ENCODE measurements at regions not wholly inside any gene's neighbourhood (a gene's known extent, or its start where the extent isn't known, plus 50 kb on each side); places are given as distances from the start of the nearest gene placed in this dataset.
"Not testable (repeated sequence)": the region's sequence is repeated elsewhere in the genome, so short reads cannot be mapped to it uniquely, and the experiment has no call there.

DNA sequence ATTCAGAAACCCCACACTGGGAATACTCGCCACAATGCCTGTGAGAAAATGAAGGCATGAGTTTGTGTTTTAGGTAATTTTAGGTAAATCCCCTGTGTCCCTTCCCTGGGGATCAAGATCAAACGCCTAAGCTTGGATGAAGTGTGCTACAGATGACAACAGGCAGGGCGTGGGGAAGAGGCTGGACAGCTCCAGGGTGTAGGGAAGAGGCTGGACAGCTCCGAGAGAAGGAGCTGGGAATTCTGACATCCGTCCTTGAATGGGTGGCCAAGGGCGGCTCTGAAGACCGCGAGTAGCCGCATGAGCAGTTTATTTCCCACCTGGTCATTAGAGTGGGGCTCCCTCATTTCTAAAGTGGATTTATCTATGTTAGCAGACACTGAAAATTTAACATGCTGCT is 109.7 kb downstream of the RAMP3 start:
- DNase-seq (ENCODE audit: low read depth in 2 of 2), result no peak

DNA sequence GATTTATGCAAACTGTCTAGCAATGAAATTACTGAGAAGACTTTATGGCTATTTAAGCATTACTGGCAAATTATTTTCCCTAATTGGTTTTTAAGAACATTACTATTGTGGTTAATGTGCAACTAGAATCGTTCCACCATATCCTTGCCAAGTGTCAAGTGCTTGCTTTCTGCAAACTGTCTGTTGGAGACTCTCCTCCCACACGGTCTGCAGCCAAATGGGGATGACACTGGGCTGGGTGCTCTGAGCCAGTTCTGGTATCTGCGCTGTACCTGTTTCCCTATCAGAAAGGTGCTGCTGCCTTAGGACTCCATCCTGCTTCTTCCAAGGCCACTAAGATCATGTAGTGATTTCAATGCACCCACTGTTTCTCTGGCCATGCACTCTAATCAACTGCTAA is 110.4 kb downstream of the RAMP3 start:
- no peak for DNase-seq (ENCODE audit: low read depth in 2 of 2)

DNA sequence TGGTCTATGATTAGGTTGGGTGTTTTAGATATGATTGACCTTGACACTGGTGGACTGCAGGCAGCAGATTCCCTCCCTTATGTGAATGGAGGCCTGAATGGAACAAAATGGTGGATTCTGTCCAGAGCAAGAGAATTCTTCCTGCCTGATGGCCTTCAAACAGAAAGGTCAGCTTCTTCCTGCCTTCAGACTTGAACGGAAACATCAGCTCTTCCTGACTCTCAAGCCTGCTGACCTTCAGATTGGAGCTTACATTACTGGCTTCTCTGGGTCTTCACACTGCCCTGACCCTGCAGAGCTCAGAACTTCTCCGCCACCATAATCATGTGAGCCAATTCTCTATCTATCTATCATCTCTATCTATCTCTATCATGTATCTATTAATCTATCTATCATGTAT is 111.6 kb downstream of the RAMP3 start:
- no peak for DNase-seq (ENCODE audit: low read depth in 2 of 2)

DNA sequence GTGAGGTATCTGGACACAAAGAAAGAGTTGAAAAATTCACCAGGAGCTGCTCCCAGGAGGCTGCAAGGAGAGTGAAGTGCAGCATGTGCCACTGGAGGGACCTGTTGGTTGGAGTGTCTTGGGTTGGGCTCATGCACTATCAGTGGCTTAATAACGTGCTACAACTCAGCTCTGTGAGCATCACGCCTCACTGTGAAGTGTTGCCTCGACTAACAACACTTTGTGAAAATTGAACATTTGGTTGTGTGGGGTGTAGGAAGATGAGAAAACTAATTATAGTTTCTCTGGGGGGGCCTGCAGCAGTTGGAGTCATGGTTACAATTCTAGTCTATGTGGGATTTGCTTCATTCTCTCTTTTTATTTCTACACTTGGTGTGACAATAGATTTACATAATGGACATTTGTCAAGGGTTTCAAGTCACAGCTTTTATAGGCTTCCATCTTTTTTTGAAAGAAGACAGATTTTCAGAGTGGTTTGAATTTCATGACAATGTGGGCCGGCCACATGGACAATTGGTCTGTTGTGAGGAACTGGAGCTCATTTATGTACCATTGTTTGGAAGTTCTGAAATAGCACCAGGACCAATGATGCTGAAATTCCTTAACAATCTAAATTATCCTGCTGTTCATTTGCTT is 121.3 kb downstream of the RAMP3 start:
- DNase-seq (ENCODE audit: low read depth in 2 of 2), result no peak

DNA sequence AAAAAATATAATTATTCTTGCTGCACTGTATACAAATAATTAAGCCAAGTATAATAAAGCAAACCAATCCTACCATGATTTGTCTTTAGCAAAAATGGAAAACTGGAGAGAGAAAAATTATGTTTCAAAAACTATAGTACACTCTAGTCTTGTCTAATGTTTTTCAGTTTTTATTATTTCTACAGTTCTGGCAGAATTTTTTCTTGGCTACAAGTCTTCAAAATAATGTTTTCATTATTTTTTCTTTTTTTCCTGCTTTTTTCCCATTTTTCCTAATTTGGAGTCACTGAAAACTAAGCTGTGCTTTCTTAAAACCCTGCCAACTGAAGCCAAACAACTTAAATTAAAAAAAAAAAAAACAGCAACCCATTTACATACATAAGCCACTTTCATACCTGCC is 132.0 kb downstream of the RAMP3 start:
- DNase-seq (ENCODE audit: low read depth in 2 of 2), result not testable (repeated sequence)

DNA sequence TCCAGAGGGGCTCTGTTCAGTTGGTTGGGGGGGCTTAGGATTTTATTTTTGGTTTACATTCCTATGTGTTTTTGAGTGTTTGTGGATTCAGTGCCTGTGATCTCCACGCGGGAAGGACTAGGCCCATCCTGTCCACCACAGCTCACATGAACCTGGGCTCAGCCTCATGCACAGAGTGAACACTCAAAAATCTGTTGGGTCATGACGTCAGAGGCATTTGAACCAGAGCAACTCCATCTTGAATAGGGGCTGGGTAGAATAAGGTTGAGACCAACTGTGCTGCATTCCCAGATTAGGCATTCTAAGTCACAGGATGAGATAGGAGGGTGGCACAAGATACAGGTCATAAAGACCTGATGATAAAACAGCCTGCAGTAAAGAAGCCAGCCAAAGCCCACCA is 133.3 kb downstream of the RAMP3 start:
- no peak for DNase-seq (ENCODE audit: low read depth in 2 of 2)

DNA sequence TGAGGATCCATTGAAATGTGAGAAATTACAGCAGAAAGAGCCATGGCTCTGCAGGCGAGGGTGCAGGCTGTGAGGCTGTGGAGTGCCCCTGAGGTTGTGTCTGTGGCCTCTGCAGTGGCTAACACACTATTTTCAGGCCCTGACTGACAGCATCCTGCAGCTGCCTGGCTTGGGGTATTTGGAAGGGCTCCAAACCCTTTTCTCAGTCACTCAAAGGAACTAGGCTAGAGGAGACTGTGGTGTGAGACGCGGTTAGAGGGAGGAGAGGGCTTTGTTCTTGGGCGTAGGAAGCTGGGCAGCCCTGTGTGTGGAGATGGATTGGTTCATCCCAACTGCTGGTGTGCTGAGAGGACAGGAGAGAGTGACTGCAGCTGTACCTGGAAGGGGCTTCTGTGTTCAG is 134.9 kb downstream of the RAMP3 start:
- no peak for DNase-seq (ENCODE audit: low read depth in 2 of 2)

DNA sequence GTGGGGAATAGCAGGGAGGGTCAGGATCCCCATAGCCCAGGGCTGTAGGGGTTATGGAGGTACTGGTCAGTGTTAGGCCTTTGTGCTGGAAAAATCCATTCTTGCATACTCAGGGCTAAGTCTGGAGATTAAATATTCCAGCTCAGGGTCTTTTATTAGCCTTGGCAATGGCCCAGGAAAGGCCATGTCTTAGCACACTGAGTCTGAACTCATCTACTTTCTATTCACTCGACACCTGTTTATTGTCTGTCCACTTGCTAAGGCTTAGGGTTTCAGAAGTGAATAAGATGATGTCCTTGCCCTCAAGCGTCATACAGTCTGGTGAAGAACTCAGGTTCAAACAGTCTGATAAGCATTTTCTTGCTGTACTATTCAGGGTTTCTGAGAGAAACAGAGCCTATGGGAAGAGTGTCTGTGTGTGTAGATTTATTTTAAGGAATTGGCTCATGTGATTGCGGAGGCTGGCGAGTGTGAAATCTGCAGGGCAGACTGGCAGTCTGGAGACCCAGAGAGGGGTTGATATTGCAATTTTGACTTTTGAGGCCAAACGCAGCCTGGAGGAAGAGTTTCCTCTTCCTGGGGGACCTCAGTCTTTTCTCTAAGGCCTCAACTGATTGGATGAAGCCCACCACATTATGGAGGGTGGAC is 135.8 kb downstream of the RAMP3 start:
- no peak for DNase-seq (ENCODE audit: low read depth in 2 of 2)

DNA sequence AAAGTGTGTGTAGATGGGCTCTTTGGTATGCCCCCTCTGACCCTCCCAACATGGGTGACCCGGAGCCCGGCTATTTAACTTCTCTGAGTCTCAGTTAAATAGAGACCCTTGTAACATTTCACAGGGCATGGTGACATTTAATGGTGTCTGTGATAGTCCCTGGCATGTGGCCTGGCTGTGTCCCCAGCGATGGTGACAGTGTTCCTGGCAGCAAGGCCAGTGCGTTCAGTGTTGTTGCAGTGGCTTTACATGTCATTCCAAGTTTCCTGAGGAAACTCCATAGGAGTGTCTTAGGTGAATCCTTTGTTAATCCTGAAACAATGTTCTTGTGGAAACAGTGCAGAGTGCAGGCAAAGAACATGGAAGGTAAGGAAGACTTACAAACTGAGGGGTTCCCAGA is 137.0 kb downstream of the RAMP3 start:
- DNase-seq (ENCODE audit: low read depth in 2 of 2), result no peak

DNA sequence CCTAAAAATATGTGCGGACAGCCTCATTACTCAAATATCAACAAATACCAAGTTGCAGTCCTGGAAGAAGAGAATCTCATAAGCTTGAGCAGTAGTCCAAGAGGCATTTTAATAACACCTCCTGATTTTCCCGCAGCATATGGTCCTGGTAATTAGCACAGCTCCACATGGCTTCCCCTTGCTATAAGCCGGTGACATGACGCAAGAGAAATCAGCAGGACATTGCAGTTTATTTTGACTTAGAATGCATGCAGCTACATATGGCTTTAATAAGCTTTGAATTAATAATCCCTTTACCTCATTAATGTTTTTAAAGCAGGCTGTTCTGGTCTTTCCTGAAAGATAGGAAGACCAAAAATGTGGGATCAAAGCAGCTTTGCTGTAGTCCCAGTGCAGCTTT is 137.6 kb downstream of the RAMP3 start:
- DNase-seq (ENCODE audit: low read depth in 2 of 2), result peak; percentile 0 to 1

DNA sequence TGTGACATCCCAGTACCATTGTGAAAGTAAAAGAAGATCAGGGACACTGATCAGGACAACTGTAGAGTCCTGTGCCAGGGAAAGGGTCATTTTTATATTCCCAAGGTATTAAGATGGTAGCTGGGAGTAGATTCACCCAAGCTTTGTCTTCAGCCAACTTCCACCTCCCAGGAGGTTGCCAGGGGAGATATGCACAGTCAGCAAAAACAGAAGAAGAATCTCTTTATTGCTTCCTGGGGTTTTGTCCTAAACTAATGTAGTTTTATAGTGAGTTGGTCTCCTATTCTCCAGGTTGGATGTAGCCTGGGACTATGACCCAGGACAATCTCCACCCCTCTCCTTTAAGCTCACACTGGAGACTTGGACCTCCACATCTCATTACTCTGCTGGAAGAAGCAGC is 139.2 kb downstream of the RAMP3 start:
- no peak for DNase-seq (ENCODE audit: low read depth in 2 of 2)

DNA sequence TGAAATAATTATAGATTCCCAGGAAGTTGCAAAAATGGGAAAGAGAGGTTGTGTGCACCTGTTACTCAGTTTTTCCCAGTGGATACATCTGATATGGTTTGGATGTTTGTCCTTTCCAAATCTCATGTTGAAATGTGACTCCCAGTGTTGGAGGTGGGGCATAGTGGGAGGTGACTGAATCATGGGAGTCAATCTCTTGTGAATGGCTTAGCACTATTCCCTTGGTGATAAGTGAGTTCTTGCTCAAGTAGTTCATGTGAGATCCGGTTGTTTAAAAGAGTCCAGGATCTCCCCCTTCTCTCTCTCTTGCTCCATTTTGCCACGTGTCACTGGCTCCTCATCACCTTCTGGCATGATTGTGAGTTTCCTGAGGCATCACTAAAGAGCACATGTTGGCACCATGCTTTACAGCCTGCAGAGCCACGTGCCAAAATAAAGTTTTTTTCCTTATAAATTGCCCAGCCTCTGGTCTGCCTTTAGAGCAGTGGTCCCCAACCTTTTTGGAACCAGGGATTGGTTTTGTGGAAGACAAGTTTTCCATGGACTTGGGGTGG is 149.2 kb downstream of the RAMP3 start:
- DNase-seq (ENCODE audit: low read depth in 2 of 2), result no peak

DNA sequence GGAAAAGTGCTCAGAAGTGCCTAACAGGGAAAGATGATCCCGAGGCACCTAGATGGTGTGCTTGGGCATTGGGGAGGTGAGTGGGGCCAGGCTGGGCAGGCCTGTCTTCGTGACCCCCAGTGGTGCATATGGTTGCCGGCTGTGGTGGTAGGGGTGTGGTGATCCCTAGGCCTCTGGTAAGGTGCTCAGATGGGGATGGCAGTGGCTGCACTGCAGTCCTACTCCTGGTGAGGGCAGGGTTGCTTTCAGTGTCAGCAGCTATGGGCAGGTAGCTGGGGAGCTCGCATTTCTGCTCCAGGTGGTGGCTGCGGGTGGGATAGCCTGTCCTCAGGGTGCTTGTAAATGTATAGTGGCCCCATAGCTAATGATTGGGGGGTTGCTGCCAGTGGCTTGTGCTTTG is 154.0 kb downstream of the RAMP3 start:
- DNase-seq (ENCODE audit: low read depth in 2 of 2), result no peak

DNA sequence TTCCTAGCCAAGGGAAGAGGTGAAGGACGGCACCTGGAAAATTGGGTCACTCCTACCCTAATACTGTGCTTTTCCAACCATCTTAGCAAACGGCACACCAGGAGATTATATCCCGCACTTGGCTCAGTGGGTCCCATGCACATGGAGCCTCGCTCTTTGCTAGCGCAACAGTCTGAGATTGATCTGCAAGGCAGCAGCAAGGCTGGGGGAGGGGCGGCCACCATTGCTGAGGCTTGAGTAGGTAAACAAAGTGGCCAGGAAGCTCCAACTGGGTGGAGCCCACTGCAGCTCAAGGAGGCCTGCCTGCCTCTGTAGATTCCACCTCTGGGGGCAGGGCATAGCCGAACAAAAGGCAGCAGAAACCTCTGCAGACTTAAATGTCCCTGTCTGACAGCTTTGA is 157.9 kb downstream of the RAMP3 start:
- DNase-seq (ENCODE audit: low read depth in 2 of 2), result not testable (repeated sequence)

DNA sequence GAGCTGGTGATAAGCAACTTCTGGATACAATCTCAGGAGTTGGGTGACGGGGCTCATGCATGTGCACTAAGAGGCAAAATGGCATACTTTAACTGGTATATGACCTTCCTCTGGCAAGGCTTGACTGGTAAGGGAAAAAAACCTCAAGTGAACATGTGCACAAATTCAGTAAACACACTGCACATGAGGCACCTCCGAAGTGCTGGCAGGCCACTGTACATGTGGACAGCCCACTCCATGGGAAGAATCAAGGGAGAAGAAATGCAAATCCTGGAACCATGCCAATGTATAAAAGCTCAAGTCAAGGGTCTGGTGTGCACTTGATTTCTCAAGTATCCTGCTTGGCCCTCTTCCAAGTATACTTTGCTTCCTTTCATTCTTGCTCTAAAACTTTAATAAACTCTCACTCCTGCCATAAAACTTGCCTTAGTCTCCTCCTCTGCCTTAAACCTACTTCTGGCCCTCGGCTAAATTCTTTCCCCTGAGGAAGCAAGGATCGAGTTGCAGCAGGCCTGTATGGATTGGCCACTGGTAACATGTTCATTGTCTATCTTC is 167.2 kb downstream of the RAMP3 start:
- DNase-seq (ENCODE audit: low read depth in 2 of 2), result no peak

DNA sequence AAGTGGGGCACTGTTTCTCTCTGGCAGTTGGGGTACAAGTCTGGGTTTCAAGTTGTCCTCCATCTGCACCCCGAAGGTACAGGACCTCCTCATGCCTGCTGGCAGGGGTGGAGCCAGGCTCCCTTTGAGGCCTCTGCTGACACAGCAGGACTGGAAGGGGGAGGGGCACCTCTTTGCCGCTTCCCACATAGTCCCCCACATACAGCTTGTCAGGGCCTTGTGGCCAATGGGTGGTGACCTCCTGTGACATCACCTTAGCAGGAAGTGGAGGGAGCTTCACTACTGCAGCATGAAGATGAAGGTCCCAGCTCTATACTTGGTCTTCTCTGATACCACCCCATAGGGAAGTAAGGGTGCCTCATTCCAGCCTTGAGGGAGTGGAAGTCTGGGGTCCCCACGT is 167.8 kb downstream of the RAMP3 start:
- DNase-seq (ENCODE audit: low read depth in 2 of 2), result no peak

DNA sequence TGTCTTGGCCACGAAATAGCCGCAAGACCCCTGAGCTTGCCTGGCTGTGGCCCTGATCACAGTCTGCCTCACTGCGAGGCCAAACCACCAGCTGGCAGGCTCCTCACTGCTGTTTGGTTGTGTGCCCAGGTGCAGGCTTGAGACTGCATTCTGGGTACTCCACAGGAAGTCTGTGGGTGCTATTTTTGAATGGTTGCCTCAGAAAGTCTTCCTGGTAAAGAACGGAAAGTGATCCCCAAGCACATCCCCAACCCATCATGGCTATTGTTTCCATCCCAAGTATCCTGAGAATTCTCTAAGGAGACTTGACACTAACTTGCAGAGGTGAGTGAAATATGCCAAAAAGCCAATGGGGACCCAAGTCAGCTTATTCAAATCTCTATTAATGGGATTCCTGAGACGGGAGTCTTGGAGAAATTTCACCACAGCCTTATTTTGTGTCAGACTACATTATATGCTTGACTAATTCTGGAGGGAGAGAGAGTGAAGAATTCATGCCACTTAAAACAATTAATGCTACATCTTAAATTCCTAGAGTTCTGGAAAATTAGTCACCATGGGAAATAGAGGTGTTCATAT is 170.9 kb downstream of the RAMP3 start:
- no peak for DNase-seq (ENCODE audit: low read depth in 2 of 2)

DNA sequence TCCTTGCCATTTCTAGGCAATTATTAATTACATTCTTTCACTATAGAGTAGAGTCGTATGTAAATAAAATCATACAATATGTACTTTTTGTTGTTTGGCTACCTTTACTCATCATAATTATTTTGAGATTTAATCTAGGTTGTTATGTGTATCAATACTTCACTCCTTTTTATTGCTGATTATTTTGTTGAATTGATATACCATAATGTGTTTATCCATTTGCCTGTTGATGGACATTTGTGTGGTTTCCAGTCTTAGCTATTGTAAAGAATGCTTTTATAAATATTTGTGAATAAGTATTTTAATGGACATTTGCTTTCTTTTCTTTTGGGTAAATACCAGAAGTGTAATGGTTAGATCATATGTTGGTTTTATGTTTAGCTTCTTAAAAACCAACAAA is 174.0 kb downstream of the RAMP3 start:
- no peak for DNase-seq (ENCODE audit: low read depth in 2 of 2)

DNA sequence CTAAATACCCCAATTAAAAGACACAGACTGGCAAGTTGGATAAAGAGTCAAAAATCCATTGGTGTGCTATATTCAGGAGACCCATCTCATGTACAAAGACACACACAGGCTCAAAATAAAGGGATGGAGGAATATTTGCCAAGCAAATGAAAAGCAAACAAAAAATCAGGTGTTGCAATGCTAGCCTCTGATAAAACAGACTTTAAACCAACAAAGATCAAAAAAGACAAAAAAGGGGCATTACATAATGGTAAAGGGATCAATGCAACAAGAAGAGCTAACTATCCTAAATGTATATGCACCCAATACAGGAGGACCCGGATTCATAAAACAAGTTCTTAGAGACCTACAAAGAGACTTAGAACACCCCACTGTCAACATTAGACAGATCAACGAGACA is 177.4 kb downstream of the RAMP3 start:
- DNase-seq (ENCODE audit: low read depth in 2 of 2), result not testable (repeated sequence)

DNA sequence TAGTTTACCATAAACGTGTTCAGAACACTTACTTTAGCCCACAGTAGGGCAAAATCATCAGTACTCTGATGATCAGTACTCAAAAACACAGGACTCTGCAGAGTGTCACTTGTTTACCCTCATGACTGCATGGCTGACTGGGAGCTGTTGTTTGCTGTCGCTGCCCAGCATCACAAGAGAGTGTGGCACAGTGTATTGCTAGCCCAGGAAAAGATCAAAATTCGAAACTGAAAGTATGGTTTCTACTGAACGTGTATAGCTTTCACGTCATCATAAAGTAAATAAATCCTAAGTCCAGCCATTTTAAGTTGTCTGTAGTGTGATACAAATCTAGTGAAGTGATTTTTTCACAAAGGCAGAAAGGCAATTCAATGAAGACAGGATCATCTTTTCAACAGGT is 184.6 kb downstream of the RAMP3 start:
- no peak for DNase-seq (ENCODE audit: low read depth in 2 of 2)

DNA sequence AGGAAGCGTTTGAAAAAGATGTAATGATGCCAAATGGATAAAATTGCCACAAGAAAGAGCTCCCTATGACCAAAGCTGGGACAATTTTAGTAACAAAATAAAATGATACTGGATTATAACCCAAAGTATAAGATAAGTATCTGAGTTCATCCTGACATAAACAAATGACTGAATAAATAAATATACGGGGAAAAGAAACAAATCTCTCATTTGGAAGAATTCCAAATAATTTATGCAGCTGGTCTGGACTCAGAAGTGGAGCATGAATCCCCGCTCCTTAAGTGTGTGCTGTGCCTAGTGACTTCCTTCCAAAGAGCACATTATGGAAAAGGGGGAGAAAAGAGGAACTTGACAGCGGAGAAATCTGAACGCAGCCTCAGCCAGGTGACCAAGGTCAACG is 186.2 kb downstream of the RAMP3 start:
- no peak for DNase-seq (ENCODE audit: low read depth in 2 of 2)

DNA sequence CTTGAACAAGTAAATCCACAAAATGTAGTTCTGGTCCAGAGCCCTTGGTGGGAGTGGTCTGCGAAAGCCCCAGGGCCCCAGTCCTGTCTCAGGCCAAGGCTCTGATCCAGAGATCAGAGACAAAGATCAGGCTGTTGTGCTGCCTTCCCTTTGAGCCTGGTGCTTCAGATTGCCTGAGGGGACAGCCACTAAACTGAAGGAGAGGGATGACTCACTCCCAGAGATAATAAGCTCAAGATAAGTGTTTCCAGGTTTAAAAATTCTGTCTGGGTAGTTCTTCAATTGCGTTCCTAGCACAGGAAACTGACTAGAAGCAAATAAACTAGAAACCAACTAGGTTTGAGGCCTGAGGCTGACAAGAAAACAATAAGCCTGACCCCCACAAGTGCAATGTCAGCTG is 190.2 kb downstream of the RAMP3 start:
- peak; percentile 32 to 34 for DNase-seq (ENCODE audit: low read depth in 2 of 2)

DNA sequence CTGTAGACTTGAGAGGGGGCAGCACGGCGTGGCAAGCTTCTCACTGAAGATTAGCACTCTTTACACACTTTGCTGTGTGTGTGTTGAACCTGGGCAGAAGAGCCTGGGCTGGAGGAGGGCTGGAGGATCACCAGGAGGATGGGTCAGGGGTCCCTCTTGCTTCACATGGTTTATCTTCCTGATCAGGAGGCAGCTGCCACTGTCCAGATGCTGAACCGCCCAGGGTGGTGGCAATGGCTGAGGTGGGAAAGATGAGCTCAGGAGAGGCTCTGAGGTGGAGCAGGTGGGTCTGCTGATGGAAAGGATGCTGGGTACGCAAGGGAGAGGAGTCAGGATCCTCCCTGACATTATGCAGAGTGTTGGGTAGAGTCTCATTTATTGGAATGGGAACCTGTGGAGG is 191.5 kb downstream of the RAMP3 start:
- no peak for DNase-seq (ENCODE audit: low read depth in 2 of 2)
